GM18511 (cell line): ENCODE measurements at regions not wholly inside any gene's neighbourhood (a gene's known extent, or its start where the extent isn't known, plus 50 kb on each side); places are given as distances from the start of the nearest gene placed in this dataset.

Experiments used
- ATAC-seq: cut with Tn5 transposase; IDR thresholded peaks from one replicate; pipeline ENCODE4 v1.9.1; 2021; ENCODE audit warnings: mild to moderate bottlenecking, moderate library complexity; ENCODE audit not compliant: unreplicated experiment

DNA sequence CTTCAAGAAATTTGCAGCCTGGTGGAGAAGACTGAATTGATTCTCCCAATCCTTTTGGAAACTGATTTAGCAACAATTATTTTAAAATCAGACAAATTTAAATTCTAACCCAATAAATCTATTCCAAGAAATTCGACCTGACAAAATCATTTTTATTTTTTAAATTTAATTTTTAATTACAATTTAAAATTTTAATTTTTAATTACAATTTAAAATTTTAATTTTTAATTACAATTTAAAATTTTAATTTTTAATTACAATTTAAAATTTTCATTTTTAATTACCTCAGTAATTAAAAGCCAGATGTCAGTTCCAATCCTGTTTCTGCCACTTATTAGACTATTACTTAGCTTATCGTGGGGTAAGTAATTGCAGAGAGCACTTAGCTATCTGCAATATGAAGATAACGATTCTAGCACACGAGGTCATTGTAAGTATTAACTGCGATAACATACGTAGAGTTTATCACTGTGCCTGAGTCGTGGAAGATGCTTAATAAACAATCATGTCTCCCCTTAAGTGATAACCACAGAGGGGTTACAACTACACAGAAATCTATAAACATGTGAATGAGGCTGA is 346.4 kb upstream of the SLC24A2 start:
- ATAC-seq, result no peak

DNA sequence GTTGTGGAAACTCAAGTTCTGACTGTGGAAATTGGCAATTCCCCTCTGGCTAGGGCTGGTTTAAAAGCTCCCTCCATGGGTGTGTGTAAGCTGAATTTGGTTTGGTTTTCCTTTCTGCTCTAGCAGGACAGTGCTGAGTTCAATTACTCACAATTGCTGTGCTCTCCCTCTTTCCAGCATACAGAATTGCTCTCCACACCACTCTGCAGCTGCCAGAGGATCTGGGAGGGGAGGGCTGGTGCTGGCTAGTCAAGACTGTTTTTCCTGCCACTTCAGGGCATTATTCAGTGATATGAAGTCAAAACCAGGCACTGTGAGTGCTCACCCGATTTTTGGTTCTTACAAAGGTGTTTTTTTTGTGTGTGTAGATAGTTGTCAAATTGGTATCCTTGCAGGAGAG is 336.9 kb upstream of the SLC24A2 start:
- ATAC-seq, result no peak

DNA sequence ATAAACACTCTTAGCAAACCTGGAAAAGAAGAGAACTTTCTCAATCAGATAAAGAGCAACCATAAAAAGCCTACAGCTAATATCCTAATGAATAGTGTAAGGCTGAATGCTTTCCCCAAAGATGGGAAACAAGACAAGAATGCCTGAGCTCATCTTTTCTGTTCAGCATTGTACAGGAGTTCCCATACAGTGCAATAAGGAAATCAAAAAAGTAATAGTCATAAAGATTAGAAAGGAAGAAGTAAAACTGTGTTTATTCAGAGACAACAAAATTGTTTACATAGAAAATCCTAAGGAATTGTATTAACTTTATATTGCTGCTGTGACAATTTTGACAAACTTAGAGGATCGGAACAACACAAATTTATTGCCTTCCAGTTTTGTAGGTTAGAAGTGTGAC is 330.7 kb upstream of the SLC24A2 start:
- no peak for ATAC-seq

DNA sequence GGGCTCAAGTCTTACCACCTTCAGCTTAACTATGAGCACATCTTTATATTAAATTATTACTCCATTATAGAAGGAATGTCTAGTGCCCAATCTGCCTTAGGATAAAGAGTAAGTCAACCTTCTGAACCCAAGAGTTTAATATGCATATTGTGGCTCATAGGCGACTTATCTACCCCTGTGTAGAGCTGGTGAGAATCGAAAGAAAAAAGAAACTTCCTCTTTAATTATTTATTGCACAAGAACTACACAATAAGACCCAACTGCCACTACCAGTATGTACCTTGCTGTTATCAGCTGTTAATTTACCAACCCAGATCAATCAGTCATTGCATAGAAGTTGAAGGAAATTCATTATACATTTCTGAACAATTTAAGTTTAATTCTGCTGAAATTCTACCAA is 329.1 kb upstream of the SLC24A2 start:
- no peak for ATAC-seq

DNA sequence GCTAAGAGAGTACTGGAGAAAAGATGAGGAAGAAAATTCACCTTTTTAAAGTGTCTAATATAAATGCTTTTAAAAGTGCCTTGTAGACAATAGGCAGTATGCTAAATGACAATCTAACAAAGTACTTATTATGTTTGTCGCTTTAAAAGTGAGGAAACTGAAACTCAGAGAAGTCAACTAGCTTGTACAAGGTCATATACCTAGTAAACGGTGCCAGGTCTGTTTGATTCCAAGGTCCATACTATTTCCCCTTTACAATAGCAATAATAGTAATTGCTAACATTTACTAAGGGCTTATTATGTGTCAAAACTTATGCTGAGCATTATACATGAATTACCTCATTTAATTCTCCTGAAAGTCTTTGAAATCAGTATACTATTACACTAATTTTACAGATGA is 328.6 kb upstream of the SLC24A2 start:
- no peak for ATAC-seq

DNA sequence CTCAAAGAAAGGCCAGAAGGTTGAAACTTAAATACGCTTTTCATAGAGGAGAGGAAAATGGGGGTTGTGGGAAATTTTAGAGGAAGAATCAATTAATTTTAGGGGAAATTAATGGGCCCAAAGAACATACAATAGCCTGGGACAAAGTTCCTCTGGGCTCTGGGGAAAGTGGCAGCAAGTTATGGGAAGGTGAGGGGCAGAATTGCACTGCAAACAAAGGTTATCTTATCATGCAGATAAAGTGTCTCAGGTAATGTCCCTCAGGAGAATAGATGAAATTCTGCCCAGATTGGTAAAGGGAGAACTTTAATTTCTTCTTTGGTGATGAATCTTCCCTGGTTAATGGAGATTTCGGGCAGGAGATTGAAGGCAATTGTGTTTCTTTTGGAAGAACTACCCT is 326.1 kb upstream of the SLC24A2 start:
- ATAC-seq, result no peak

DNA sequence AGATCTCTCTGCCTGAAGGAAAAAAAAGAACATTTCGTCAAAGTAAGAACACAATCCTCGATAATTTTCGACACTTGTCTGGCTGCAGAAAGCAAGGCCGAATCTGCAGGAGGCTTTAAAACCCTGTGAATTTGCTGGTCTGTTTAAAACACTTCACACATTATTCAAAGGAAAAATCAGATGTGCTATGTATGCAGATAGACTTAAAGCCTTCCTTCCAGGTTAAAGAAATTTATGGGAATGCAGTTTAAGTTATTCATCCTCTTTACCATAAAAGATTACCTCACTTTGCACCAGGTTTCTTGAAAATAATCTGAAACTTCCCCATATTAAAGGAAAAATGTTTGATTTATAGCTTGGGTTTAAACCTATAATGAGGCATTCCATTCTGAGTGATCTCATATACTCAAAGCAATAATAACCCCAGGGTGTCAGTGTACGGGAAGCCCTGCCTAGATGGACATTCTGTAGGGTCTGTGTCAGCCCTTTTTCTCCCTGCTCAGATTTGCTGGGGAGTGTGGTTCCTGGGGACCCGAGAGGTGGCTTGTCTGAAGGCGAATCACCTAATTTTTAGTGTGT is 323.5 kb upstream of the SLC24A2 start:
- ATAC-seq, result no peak

DNA sequence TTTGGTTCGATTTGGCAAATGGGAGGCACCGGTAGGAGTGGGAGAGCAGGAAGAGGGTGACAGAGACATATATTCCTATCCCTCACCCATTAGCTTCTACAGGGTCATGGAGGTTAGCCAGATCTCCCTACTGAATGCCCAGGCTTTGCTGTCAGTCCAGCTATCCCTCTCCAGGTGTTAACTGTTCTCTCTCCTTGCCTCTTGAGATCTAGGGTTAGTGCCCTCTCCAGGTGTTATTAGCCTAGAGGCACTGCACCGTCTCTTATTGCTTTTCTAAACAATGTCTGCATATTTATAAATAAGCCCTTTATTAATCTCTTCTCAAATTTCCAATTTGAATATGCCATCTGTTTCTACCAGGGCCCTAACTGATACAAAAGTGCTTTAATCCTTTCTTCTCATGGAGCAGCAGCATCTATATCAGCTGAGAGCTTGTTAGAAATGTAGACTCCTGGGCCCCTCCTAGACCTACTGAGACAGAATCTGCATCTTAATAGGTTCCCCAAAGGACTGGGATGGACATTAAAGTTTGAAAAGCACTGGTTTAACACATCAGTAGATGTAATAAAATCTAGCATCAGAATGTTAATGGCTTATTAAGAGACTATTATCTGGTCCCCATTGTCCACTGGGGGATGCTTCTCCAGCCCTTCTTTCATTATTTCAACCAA is 322.5 kb upstream of the SLC24A2 start:
- no peak for ATAC-seq

DNA sequence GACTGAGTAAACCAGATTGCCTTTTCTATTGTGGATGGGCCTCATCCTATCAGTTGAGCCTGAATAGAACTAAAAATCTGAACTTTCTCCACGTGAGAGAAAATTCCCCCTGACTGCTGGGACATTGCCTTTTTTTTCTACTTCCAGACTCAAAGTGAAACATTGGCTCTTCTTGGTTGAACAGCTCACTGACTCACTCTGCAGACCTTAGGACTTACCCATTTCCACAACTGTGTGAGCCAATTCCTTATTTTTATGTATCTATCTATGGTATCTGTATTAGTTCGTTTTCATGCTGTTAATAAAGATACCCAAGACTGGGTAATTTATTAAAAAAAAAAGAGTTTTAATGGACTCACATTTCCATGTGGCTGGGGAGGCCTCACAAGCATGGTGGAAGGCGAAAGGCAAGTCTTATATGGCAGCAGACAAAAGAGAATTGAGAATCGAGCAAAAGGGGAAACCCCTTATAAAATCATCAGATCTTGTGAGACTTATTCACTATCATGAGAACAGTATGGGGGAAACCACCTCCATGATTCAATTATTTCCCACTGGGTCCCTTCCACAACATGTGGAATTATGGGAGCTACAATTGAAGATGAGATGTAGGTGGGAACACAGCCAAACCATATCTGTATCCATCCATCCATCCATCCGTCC is 306.7 kb upstream of the SLC24A2 start:
- ATAC-seq, result no peak

DNA sequence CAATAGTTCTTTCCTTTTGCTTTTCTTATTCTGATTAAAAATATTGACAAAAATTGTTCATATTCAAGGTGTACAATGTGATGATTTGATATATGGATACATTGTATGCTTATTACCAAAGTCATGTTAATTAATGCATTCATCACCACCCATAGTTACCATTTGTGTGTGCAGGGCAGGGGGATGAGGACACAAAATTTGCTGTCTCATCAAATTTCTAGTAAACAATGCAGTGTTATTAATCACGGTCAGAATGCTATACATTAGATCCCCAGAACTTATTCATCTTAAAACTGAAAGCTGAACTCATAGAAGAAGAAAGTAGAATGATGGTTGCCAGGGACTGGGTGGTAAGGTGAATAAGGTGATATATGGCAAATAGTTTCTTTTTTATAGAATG is 303.7 kb upstream of the SLC24A2 start:
- no peak for ATAC-seq

DNA sequence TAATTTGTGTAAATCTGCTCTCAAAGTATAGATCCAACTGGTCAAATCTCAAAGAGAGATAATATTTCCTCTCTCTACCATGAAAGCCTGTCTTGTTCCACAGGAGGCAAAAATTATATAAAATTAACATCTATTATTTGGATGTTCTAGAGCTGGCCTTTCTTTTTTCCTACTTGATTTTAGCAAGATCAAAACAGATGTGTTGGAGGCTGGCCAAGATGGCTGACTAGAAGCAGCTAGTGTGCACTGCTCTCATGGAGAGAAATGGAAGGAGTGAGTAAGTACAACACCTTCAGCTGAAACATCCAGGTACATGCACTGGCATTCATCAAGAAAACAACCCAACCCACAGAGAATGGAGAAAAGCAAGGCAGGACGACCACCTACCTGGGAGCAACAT is 298.6 kb upstream of the SLC24A2 start:
- no peak for ATAC-seq

DNA sequence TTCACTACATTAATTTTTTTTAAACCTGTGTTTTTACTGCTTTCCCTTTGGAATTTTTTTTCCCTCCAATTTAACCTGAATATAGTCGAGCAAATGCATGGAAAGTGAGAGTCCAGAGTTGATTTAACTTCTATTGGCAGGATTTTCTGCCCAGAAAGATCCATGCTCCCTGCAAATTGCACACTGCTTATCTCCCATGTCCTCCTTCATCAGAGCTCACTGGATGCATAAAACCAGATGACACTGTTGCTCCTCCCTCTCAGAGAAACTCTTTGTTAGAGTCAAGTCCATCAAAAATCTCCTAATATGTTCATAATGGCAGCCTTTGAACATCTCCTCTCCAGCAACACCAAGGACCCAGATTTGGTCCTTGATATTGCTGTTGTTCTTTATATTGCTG is 297.0 kb upstream of the SLC24A2 start:
- ATAC-seq, result no peak

DNA sequence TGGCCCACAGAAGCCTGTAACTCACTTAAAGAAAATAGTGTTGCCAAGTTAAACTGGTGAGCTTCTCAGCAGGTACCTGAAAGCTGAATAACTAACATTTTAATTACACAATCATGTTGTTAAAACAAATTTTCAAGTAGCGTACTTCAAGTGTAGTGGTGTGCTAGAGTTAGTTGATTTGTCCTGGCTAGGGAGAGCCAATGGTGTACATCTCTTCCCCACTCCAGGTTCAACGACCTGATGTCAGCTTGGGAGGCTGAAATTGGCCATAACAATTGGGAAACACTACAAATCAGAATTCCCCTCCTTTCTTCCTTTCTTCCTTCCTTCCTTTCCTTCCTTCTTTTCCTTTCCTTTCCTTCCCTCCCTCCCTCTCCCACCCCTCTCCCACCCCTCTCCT is 295.3 kb upstream of the SLC24A2 start:
- no peak for ATAC-seq

DNA sequence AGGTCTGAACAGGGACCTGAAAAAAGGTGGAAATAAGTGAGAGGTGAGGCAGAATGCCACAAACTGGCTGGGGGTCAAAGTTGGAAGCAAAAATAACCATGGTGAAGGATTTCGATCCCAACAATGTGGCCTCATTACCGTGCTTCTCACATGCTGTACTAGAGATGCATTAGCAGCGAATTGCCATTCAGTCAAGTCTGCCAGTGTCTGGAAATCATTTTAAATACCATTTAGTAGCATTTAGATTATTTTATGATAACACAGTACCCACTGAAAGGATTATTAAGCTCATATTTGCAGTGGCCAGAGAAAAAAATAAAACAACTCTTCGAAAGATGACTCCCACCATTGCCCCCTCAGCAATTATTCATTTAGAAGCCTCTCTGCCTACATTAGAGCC is 294.6 kb upstream of the SLC24A2 start:
- no peak for ATAC-seq

DNA sequence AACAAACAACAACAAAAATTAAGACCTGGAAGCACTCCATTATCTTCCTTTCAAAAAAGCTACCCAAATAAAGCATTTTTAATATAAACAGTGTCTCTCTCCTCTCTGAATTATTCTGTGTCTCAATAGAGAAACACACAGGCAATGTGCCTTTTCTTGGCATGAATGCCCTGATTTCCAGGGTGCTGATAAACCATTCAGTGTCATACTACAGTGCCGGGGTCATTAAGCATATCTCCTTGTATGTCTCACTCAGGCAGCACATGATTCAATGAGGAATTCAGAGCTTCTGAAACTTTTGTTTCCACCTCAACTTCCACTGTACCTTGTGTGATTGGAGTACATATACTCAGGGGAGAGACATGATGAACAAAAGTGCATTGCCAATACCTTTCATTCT is 294.0 kb upstream of the SLC24A2 start:
- no peak for ATAC-seq

DNA sequence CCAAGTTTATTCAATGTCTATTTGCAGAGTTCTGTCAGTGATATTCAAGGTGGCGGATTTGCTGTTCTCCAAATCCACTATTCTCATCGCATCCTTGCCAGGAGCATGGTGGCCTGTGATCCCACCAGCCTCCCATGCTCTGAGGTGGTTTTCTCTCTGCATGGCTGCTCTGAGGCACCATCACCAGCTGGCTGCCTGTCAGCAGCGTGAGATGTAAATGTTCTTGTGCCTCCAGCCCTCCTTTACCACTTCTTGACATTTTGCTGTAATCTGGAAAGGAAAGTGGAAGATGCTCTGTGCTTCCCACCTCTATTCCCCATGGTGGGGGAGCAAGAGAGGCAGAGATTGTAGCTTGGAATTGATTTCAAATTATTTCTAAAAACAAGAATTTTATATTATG is 293.6 kb upstream of the SLC24A2 start:
- ATAC-seq, result no peak

DNA sequence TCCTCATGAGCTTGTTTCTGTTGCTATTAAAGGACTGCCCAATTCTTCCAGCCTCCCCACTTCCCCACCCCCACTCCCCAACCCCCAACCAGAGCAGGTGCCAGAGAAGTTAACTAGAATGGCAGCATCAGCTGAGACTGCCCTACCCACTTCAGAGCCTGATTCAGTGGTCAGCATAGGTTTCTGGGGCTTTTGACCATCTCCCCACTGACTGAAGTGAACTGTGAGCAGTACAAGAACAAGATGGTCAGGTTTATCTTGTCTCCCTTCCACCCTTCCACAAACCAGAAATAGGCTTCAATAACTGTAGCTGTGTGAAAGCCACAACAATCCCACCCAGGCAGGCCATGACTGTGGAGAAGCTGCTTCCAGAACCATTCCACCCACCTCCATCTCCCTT is 289.4 kb upstream of the SLC24A2 start:
- no peak for ATAC-seq

DNA sequence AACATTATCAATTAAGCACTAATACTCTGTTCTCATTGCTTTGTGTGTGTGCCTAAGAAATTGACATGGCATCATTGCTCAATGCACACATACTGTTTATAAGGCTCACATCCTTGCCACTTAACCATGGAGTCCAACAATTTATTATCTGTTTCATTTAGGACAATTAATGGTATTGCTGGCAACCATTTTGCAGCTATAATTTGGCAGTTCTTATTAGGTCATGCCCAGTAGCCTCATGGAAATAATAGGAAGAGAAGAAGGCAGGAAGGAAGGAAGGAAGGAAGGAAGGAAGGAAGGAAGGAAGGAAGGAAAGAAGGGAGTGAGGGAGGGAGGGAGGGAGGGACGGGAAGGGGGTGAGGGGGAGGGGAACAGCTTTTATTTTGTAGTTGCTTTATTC is 285.5 kb upstream of the SLC24A2 start:
- ATAC-seq, result no peak

DNA sequence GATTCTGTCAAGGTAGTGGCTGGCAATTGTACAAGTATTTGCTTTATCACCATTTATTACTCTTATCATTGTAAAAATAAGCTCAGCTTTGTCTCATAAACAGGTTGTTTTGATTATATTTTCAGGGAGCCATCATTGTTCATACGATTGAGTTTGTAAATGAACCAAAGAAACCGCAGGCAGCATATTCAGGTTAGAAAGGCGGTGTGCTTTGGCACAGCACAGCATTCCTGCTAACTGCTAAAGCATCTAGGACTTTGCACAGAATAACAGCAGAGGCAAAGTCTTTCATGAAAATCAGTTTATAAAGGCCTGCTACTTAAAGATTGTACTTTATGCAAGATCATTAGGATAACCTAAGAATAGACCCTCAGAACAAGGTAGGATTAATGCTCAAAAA is 281.5 kb upstream of the SLC24A2 start:
- no peak for ATAC-seq

DNA sequence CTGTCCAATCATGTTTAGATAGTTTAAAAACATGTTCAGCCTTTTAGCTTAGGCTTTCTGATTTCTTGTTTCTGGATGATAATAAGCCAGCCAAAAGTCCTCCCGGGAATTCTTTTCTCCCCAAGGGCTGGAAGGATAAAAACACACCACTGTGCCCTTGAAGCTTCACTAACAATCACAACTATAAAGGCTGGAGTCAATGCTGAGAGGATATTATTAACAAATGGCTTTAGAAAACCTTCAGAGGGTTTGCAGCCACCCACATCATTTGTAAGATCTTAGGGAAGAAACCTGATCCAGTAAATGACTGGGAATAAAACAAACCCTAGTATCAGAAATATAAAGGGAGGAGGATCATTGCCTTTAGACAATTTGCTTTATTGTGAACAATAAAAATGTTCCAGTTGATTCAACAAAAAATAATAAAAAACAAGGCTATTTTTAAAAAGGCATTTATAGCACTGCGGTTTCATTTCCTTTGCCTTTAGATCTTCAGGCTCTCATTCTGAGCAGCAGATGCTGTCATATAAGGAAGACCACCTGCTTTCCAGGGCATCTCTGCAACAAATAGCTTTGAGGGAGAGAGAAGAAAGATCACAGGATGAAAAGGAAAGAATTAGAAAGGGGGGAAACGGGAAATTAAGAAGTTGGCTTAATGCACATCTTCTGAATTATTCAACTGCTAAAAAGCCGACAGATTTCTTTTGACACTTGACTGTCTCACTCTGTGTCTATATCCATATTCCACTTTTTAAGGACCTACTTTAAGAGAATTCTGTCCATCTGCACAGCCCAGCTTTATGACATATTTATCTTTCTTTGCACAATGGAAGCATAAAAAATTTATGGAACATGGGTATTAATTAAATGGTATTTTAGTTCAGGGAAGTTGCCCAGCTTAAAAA is 277.2 kb upstream of the SLC24A2 start:
- ATAC-seq, result no peak

DNA sequence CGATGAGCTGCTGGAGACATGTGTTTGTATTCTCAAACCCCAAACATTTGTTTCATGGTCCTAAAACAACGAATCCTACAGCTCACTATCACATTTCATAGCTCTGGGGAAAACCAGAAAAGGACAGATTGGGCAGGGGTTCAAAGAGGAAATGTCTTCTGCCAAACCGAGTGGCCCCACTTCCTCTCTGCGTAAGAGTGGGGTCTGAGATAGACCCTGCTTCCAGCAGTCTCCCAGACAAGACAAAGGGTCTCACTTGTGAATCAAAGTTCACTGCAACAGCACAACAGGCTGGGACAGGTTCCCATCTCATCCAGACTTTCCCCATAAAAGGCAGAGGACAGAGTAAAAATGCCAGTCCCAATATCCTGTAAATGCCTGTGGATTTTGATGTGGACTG is 276.2 kb upstream of the SLC24A2 start:
- ATAC-seq, result no peak
